B cell (primary cell): ENCODE measurements at regions not wholly inside any gene's neighbourhood (a gene's known extent, or its start where the extent isn't known, plus 50 kb on each side); places are given as distances from the start of the nearest gene placed in this dataset.

Experiments used
- CTCF ChIP-seq: fragments of 200-600 bp; IDR thresholded peaks from one replicate; pipeline ENCODE4 v1.8.0; 2022; ENCODE audit warnings: antibody characterized with exemption, mild to moderate bottlenecking
- EZH2 ChIP-seq: IDR thresholded peaks from 2 replicates; pipeline ENCODE4 v1.6.1; 2012; ENCODE audit warnings: borderline replicate concordance, low read depth, mild to moderate bottlenecking, moderate library complexity, low read length; ENCODE audit not compliant: insufficient read depth, poor library complexity, severe bottlenecking

- no peak for TF ChIP-seq CTCF
- TF ChIP-seq EZH2, result no peak
Measured at GRCh38 chr16:50902457-50902856, 160.6 kb downstream of the CYLD start.
